Right cardiac atrium (tissue), 5 donors: ENCODE measurements at regions not wholly inside any gene's neighbourhood (a gene's known extent, or its start where the extent isn't known, plus 50 kb on each side); places are given as distances from the start of the nearest gene placed in this dataset.
"Not testable (repeated sequence)": the region's sequence is repeated elsewhere in the genome, so short reads cannot be mapped to it uniquely, and the experiment has no call there.

Experiments used
- ATAC-seq, 2 donors: fragments of 200-7000 bp; cut with Tn5 transposase; one replicate each; pipeline versions ENCODE4 v1.8.0 to v1.9.1; 2020; ENCODE audit warnings: moderate library complexity in 2 of 2, mild to moderate bottlenecking in 1 of 2
- DNase-seq, 3 donors: peaks; one replicate each; pipeline ENCODE4 v3.0.0-alpha.2; 2020
- H3K27ac ChIP-seq: one replicate; pipeline ENCODE4 v1.5.1; 2013; ENCODE audit warnings: mild to moderate bottlenecking, low read length, control low read depth, moderate library complexity
- H3K27me3 ChIP-seq: one replicate; pipeline ENCODE4 v1.6.1; 2013; ENCODE audit not compliant: control insufficient read depth, insufficient read depth
- H3K4me1 ChIP-seq: one replicate; pipeline ENCODE4 v1.6.1; 2013; ENCODE audit warnings: low read length; ENCODE audit not compliant: control insufficient read depth, insufficient read depth
- H3K4me3 ChIP-seq: one replicate; pipeline ENCODE4 v1.5.1; 2013; ENCODE audit warnings: low read length, control low read depth
- H3K9me3 ChIP-seq: one replicate; pipeline ENCODE4 v1.6.1; 2013; ENCODE audit warnings: low read length; ENCODE audit not compliant: control insufficient read depth
- WGBS: extraction: QIAGEN DNeasy Blood & Tissue Kit; methylation state at CpG from one replicate; pipeline ENCODE4 v1.1.7; 2013; 5-methylcytosine and 5-hydroxymethylcytosine counted together
- intact Hi-C, 4 donors: fragments of 100-400 bp; cut with DNase I; formaldehyde crosslinking; loops; one replicate each; pipeline versions ENCODE4 v1.11.0 to v1.14.0; 2022 to 2023
- donor health status: healthy with polysubstance abuse.
- donor health status: DM: no; HTN: yes; CAD: no.
- donor health status: DM: no; HTN: no; CAD: no.
- donor health status: DM: no; HTN: yes; CAD: no; lungs with severe emphysema.
- donor health status: DM: yes; HTN: yes; CAD: no.

- intact Hi-C loops: no loop called here
- 89% methylated on average over 6 of the region's 6 CpGs for WGBS
- Histone ChIP-seq H3K4me1 (no peaks in the 10 kb centered on the region), H3K9me3 (no peaks in the 10 kb centered on the region), H3K27me3 (no peaks in the 10 kb centered on the region), H3K4me3 (no peak overlapping the region), H3K27ac (no peak overlapping the region)
- DNase-seq (no peak), ATAC-seq (no peak)
Observed at GRCh38 chr16:82300374-82300951, 130.4 kb upstream of the MPHOSPH6 start.

GRCh38 chr16:82298472-82298871 is 128.4 kb upstream of the MPHOSPH6 start:
- DNase-seq (no peak), ATAC-seq (no peak)
- Histone ChIP-seq H3K27me3 (no peaks in the 10 kb centered on the region), H3K9me3 (no peaks in the 10 kb centered on the region), H3K4me3 (no peak overlapping the region), H3K27ac (no peak overlapping the region), H3K4me1 (no peaks in the 10 kb centered on the region)
- 93% methylated on average over 5 of the region's 5 CpGs for WGBS
- intact Hi-C loops: no loop called here

- no peak for ATAC-seq
Observed at GRCh38 chr16:82295290-82296201, 125.5 kb upstream of the MPHOSPH6 start.

GRCh38 chr16:82293671-82294070 is 123.6 kb upstream of the MPHOSPH6 start:
- DNase-seq (no peak), ATAC-seq (no peak)
- no peaks in the 10 kb centered on the region for H3K4me1 ChIP-seq
- intact Hi-C loops: no loop called here
- no peaks in the 10 kb centered on the region for H3K9me3 ChIP-seq
- no peaks in the 10 kb centered on the region for H3K27me3 ChIP-seq
- H3K4me3 ChIP-seq: no peak overlapping the region
- WGBS: 90% methylated on average over 2 of the region's 2 CpGs
- H3K27ac ChIP-seq: no peak overlapping the region

More at GRCh38 chr16:82295290-82296201, 125.5 kb upstream of the MPHOSPH6 start:
- H3K4me3 ChIP-seq: no peak overlapping the region
- no peaks in the 10 kb centered on the region for H3K4me1 ChIP-seq
- no peaks in the 10 kb centered on the region for H3K9me3 ChIP-seq
- no peak overlapping the region for H3K27ac ChIP-seq
- intact Hi-C loops: no loop called here
- 84% methylated on average over 9 of the region's 9 CpGs for WGBS
- no peaks in the 10 kb centered on the region for H3K27me3 ChIP-seq
- no peak for DNase-seq

- peaks cover 5% of the 10 kb centered on the region for H3K4me1 ChIP-seq
- intact Hi-C loops: no loop called here
- no peaks in the 10 kb centered on the region for H3K27me3 ChIP-seq
- 86% methylated on average over 3 of the region's 3 CpGs for WGBS
- H3K9me3 ChIP-seq: no peaks in the 10 kb centered on the region
- ATAC-seq (no peak), DNase-seq (no peak)
- no peak overlapping the region for H3K4me3 ChIP-seq
- H3K27ac ChIP-seq: no peak overlapping the region
Observed at GRCh38 chr16:82287937-82288336, 117.9 kb upstream of the MPHOSPH6 start.

- Histone ChIP-seq H3K27ac (no peak overlapping the region), H3K27me3 (no peaks in the 10 kb centered on the region), H3K9me3 (no peaks in the 10 kb centered on the region), H3K4me1 (peaks cover 9% of the 10 kb centered on the region), H3K4me3 (no peak overlapping the region)
- intact Hi-C loops: no loop called here
- DNase-seq: no peak
- no peak for ATAC-seq
Observed at GRCh38 chr16:82282662-82283061, 112.6 kb upstream of the MPHOSPH6 start.

- H3K27me3 ChIP-seq: no peaks in the 10 kb centered on the region
- H3K4me3 ChIP-seq: no peak overlapping the region
- H3K4me1 ChIP-seq: peaks cover 9% of the 10 kb centered on the region
- H3K27ac ChIP-seq: peak overlapping the region; percentile 72
- ATAC-seq (peak; percentile 66 to 76), DNase-seq (no peak)
- 44% methylated on average over 2 of the region's 2 CpGs for WGBS
- intact Hi-C loops: no loop called here
- no peaks in the 10 kb centered on the region for H3K9me3 ChIP-seq
Observed at GRCh38 chr16:82281544-82281943, 111.5 kb upstream of the MPHOSPH6 start.

GRCh38 chr16:82280867-82281266 is 110.8 kb upstream of the MPHOSPH6 start:
- intact Hi-C loops: no loop called here
- Histone ChIP-seq H3K4me1 (peaks cover 9% of the 10 kb centered on the region), H3K27ac (no peak overlapping the region), H3K9me3 (no peaks in the 10 kb centered on the region), H3K27me3 (no peaks in the 10 kb centered on the region), H3K4me3 (no peak overlapping the region)
- DNase-seq: no peak
- ATAC-seq: no peak
- WGBS: 73% methylated on average over 1 of the region's 1 CpG

GRCh38 chr16:82275349-82275748 is 105.3 kb upstream of the MPHOSPH6 start:
- WGBS: 54% methylated on average over 3 of the region's 3 CpGs

GRCh38 chr16:82271636-82272035 is 101.6 kb upstream of the MPHOSPH6 start:
- H3K4me3 ChIP-seq: no peak overlapping the region
- 87% methylated on average over 1 of the region's 1 CpG for WGBS
- no peak for ATAC-seq
- H3K9me3 ChIP-seq: no peaks in the 10 kb centered on the region
- intact Hi-C loops: no loop called here
- no peaks in the 10 kb centered on the region for H3K27me3 ChIP-seq
- DNase-seq: no peak
- no peak overlapping the region for H3K27ac ChIP-seq
- peaks cover 2% of the 10 kb centered on the region for H3K4me1 ChIP-seq

More at GRCh38 chr16:82275349-82275748, 105.3 kb upstream of the MPHOSPH6 start:
- H3K4me1 ChIP-seq, DNase-seq, intact Hi-C loops, H3K27me3 ChIP-seq, H3K4me3 ChIP-seq, H3K9me3 ChIP-seq, H3K27ac ChIP-seq: not testable (repeated sequence)
- ATAC-seq: peak in 1 of 2 donors; percentile 38

GRCh38 chr16:82267675-82268074 is 97.7 kb upstream of the MPHOSPH6 start:
- not testable (repeated sequence) for DNase-seq, ATAC-seq, H3K27me3 ChIP-seq, H3K27ac ChIP-seq, H3K4me1 ChIP-seq, H3K4me3 ChIP-seq, H3K9me3 ChIP-seq
- WGBS: 72% methylated on average over 1 of the region's 1 CpG
- intact Hi-C loops: loop anchor here in 1 of 4 donors (5.0 kb wide), 1 partner anchor 70 kb away; no protein-coding TSS in a partner anchor
